NK-92 treated with Interleukin-12 subunit alpha and Interleukin-12 subunit beta, amount 100 ng/mL, for 24 hours (cell line): ENCODE measurements at regions not wholly inside any gene's neighbourhood (a gene's known extent, or its start where the extent isn't known, plus 50 kb on each side); places are given as distances from the start of the nearest gene placed in this dataset.
"Not testable (repeated sequence)": the region's sequence is repeated elsewhere in the genome, so short reads cannot be mapped to it uniquely, and the experiment has no call there.

Source experiments
- DNase-seq: peaks from one replicate; lab custom pipeline; 2025; lab: John Stamatoyannopoulos, UW

- DNase-seq: no peak
Observed at GRCh38 chr16:13471036-13471435, 448.9 kb upstream of the ERCC4 start.

- no peak for DNase-seq
Observed at GRCh38 chr16:13478991-13479390, 441.0 kb upstream of the ERCC4 start.

GRCh38 chr16:13479549-13479948, 440.4 kb upstream of the ERCC4 start:
- no peak for DNase-seq

- no peak for DNase-seq
Observed at GRCh38 chr16:13480801-13481200, 439.2 kb upstream of the ERCC4 start.

DNA sequence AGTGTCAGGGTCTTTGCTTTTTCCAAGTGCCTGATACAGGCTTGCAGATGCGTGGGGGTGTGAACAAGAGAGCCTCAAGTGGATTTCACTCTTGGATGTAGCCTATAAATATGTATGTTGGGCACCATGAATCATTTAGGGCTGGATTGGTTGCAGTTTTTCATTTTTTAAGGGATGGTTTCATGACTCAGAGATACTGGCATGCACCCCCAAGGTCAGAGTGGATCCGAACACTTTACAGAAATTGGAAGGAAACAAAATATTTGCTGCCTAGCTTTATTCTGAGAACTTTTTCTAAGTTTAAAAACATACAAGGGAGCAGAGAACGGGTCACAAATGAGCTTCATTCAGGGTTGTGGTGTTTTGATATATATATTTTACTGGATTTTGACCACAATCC, 436.8 kb upstream of the ERCC4 start:
- DNase-seq: no peak

GRCh38 chr16:13489416-13489815, 430.5 kb upstream of the ERCC4 start:
- DNase-seq: not testable (repeated sequence)

DNA sequence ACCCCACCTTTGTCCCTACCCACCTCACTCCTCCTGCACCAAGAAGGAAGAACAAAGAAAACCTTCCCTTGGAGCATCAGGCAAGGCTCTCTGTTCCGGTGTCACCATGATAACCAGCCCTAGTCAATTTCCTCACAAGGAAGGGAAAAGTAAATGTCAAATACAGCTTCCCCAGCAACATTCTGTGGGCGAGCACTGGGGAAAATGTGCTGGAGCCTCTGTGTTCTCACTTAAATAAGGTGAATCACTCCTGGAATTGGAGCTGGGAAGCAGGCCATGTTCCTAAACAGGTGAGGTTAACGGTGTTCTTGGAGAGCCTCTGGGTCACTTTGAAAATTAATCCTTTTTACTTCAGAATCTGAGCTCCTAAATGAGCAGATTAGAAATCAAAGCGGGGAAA, 427.9 kb upstream of the ERCC4 start:
- no peak for DNase-seq

DNA sequence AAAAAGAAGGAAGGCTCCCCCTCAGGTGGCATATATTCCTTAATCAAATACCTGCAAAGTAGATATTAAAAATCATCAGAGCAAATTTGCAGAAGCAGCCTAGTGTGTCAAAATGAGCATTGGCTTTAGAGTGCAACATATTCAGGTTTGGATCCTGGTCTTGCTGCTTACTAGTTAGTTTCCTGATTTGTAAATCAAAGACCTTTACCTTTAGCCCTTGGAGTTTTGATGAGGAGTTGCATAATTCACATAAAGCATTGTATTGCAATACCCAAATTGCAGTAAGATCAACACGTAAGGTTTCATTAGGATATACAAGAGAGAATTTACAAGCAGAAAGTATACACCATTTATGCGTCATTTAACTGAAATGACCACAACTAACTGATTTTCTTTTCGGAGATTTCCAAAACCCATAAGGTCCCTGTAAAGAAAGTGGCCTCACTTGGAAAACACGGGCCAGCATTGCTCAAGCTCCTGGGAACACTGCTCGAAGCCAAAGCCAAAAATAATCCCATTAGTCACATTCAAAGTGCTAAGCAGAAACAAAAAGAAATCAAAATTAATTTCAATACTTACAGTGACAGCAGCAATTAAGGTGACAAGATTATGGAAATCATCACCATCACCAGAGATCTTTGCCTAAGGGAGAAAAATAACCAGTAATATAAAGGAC, 415.9 kb upstream of the ERCC4 start:
- DNase-seq: no peak

- DNase-seq: no peak
Observed at GRCh38 chr16:13507530-13507929, 412.4 kb upstream of the ERCC4 start.

GRCh38 chr16:13510425-13511151, 409.4 kb upstream of the ERCC4 start:
- DNase-seq: no peak

GRCh38 chr16:13517841-13518240, 402.1 kb upstream of the ERCC4 start:
- no peak for DNase-seq

DNA sequence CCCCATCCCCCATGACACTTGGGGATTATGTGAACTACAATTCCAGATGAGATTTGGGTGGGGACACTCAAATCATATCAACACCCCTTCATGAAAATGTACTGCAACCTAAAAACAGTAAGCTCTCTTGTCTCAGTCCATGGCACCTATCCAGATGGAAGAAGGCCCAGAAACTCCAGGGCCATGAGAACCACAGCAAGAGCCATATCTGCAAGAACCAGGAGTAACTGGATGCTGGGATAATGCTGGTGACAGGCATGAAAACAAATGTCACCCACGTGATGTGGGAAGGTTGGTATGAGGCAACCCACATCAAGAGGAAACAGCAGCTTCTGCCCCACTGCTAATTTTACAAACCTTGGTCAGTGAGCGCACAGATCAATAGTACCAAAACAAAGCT, 400.1 kb upstream of the ERCC4 start:
- no peak for DNase-seq

DNA sequence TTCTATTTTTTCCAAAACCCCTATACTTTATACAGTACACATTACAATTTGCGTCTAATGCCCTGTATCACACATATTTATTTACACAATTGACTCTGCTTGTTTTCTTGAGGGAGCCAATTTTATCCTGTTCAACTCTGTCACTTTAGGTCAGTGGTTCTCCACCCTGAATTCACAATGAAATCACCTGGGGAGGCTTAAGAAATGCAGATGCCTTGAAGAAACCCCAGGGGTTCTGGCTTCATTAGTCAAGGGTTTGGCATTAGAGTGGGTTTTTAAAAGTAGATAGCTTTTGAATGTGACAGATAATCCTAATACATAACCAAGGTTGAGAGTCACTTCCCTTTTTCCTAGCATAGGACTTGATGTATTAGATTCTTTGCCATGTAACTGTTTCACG, 398.6 kb upstream of the ERCC4 start:
- DNase-seq: no peak

- DNase-seq: no peak
Observed at GRCh38 chr16:13527332-13527731, 392.6 kb upstream of the ERCC4 start.

- no peak for DNase-seq
Observed at GRCh38 chr16:13528691-13529090, 391.3 kb upstream of the ERCC4 start.

DNA sequence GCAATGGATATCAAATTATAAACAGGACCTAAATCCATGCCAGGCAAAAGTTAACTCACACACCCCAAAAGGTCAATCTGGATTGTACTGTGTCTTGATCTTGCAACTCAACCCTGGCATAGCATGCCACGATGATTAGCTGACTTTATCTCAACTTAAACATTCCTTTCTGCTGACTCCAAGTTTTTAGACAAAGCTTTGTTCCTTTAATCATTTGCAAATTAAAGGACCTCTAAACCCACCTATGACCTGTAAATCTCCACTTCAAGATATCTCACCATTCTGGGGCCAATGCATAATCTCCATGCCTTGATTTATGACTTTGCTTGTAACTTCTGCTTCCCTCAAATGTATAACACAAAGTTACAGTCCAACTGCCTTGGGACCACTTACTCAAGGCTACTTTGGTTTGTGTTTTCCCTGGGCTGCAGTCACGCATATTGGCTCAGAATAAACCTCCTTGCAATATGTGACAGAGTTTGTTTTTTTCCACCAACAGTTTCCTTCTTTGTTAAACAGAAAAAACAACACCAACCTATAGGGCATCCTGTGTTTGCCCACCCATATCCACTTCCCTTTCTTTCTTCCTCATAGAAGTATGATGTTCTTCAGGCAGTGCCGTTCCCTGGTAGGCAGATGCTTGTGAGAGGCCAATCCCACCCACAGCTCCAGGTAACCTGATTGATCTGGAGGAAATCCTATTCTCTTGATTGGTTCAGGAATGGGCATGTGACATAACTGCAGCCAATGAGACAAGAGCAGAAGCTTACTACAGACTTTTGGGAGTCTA, 390.6 kb upstream of the ERCC4 start:
- DNase-seq: no peak

GRCh38 chr16:13540771-13541170, 379.2 kb upstream of the ERCC4 start:
- no peak for DNase-seq

DNA sequence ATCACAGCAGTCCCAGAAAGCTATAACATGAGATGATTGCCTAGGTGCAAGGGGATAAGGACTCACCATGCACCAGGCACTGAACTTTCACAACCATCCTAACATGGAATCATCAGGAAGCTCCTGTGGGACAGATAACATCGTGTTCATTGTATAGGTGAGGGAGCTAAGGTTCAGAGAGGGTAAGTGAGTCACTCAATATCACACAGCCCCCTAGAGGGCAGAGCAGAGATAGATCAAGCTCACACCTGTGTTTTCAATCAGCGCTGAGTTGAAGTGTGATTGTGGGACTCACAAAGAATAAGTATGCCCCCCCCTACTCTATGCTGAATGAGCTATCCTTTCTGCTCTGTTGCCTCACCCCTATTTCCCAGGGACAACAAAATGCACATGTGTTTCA, 377.7 kb upstream of the ERCC4 start:
- no peak for DNase-seq

GRCh38 chr16:13543850-13544249, 376.1 kb upstream of the ERCC4 start:
- DNase-seq: no peak

DNA sequence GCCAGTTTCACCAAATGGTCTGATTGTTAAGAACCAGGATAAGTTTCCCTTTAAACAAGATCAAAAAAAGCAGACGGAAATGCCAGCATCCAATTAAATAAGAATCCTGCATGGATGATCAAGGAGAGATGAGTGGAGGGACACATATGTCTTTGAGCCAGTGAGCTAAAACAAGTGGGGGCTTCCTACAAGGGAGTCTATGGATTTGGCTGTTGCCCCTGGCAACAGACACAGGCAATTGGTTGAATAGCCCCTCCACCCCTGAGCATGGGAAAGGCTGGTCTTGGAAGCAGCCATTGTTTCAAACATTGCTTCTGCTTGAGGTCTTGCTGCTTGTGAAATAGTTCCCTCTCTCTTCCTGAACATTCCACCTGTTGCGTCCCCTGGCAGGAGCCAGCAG, 374.7 kb upstream of the ERCC4 start:
- no peak for DNase-seq

GRCh38 chr16:13550254-13550653, 369.7 kb upstream of the ERCC4 start:
- no peak for DNase-seq

GRCh38 chr16:13552062-13552959, 367.6 kb upstream of the ERCC4 start:
- DNase-seq: no peak
